Heart right ventricle (tissue), 16 donors: ENCODE measurements at regions not wholly inside any gene's neighbourhood (a gene's known extent, or its start where the extent isn't known, plus 50 kb on each side); places are given as distances from the start of the nearest gene placed in this dataset.
"Not testable (repeated sequence)": the region's sequence is repeated elsewhere in the genome, so short reads cannot be mapped to it uniquely, and the experiment has no call there.

Source experiments
- ATAC-seq, 8 donors: fragments of 200-7000 bp; cut with Tn5 transposase; one replicate each; pipeline ENCODE4 v1.9.1; 2020; ENCODE audit warnings: mild to moderate bottlenecking in 8 of 8, moderate library complexity in 8 of 8, moderate number of reproducible peaks in 1 of 8
- DNase-seq, 2 donors: peaks; one replicate each; pipeline ENCODE4 v3.0.0-alpha.2; 2020
- H3K27ac ChIP-seq, 10 donors: fragments of 200-600 bp; sonication (generic) in 2 of 10; one replicate each; pipeline versions ENCODE4 v1.5.0 to v1.8.0; 2020 to 2022; ENCODE audit warnings: mild to moderate bottlenecking in 3 of 10
- H3K27me3 ChIP-seq, 7 donors: fragments of 200-600 bp; one replicate each; pipeline ENCODE4 v1.8.0; 2021 to 2022; ENCODE audit warnings: mild to moderate bottlenecking in 2 of 7
- H3K36me3 ChIP-seq, 9 donors: fragments of 200-600 bp; sonication (generic) in 1 of 9; one replicate each; pipeline versions ENCODE4 v1.5.0 to v1.8.0; 2020 to 2022; ENCODE audit warnings: mild to moderate bottlenecking in 2 of 9
- H3K4me1 ChIP-seq, 9 donors: fragments of 200-600 bp; sonication (generic) in 1 of 9; one replicate each; pipeline versions ENCODE4 v1.5.0 to v1.8.0; 2020 to 2022; ENCODE audit warnings: mild to moderate bottlenecking in 4 of 9
- H3K4me3 ChIP-seq, 10 donors: fragments of 200-600 bp; sonication (generic) in 2 of 10; one replicate each; pipeline versions ENCODE4 v1.5.0 to v1.8.0; 2020 to 2022; ENCODE audit warnings: mild to moderate bottlenecking in 7 of 10, moderate library complexity in 2 of 10
- H3K9me3 ChIP-seq, 11 donors: fragments of 200-600 bp in 10 of 11; sonication (generic) in 2 of 11; one replicate each; pipeline versions ENCODE4 v1.5.0 to v1.8.0; 2013 to 2022; ENCODE audit warnings: mild to moderate bottlenecking in 2 of 11, control low read depth in 1 of 11, moderate library complexity in 1 of 11
- WGBS, 2 donors: extraction: QIAGEN DNeasy Blood & Tissue Kit; methylation state at CpG; one replicate each; pipeline ENCODE4 v1.1.7; 2013; ENCODE audit warnings: inconsistent platforms in 1 of 2; 5-methylcytosine and 5-hydroxymethylcytosine counted together
- intact Hi-C, 10 donors: fragments of 100-400 bp; cut with DNase I; formaldehyde crosslinking; loops; one replicate each; pipeline versions ENCODE4 v1.11.1 to v1.14.2; 2022
- donor health status: Arrhythmogenic right ventricular cardiomyopathy.
- donor health status: ischemic (EF 13 %, LVEDD 7.1; RV severe dilation, severe dysfunction).
- donor health status: healthy with polysubstance abuse.
- donor health status: DM: no; HTN: yes; CAD: no.
- donor health status: DM: no; HTN: no; CAD: no.
- donor health status: ischemic (EF 25% LVEDD 6.9; RV normal size, moderate dysfunction).
- donor health status: ischemic (EF 25% LVEDD 5.7; RV mildly dilated, moderate dysfunction).
- donor health status: healthy.
- donor health status: DM: yes; HTN: yes; CAD: no.
- donor health status: Ischemic cardiomyopathy.
- donor health status: ischemic (EF 35%, LVEDD 5.7; RV mildly dilated, moderate dysfunction).
- donor health status: nonischemic (EF 11% LVEDD 7.7; RV severe dilation, severe dysfunction).
- donor health status: DM: yes; HTN: yes; CAD: no.
- donor health status: PGD.
- donor health status: ischemic (EF 29% LVEDD 5.4; RV normal size, mild dysfunction).
- donor health status: nonischemic (EF 23%, LVEDD 6.1; RV moderate dilation, normal function).

DNA sequence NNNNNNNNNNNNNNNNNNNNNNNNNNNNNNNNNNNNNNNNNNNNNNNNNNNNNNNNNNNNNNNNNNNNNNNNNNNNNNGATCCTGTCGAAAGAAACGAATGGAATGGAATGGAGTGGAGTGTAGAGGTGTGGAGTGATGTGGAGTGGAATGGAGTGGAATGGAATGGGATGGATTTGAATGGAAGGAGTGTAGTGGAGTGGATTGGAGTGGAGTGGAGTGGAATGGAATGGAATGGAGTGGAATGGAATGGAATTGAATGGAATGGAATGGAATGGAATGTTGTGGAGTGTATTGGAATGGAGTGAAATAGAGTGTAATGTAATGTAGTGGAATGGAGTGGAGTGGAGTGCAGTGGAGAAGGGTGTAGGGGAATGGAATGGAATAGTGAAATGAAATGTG, 1275.4 kb upstream of the TPTE start:
- peak in 1 of 2 donors; percentile 2 for DNase-seq
- intact Hi-C loops, H3K36me3 ChIP-seq, H3K27me3 ChIP-seq, H3K27ac ChIP-seq, H3K4me3 ChIP-seq, H3K4me1 ChIP-seq: not testable (repeated sequence)
- WGBS, 2 donors, result 45 to 68% methylated on average over 2 of the region's 2 CpGs
- ATAC-seq, result peak in 4 of 8 donors; percentile 12 to 38 (median 32)
- peaks cover 4 to 28% (median 21%) of the 10 kb centered on the region in 11 donors for H3K9me3 ChIP-seq

- H3K27ac ChIP-seq, H3K36me3 ChIP-seq, H3K4me1 ChIP-seq, H3K27me3 ChIP-seq, H3K4me3 ChIP-seq, intact Hi-C loops: not testable (repeated sequence)
- peak; percentile 56 to 84 (median 72) for ATAC-seq
- 39 to 49% methylated on average over 3 of the region's 3 CpGs for WGBS, 2 donors
- DNase-seq, result peak in 1 of 2 donors; percentile 3
- H3K9me3 ChIP-seq, result peaks cover 4 to 28% (median 21%) of the 10 kb centered on the region in 11 donors
Observed at GRCh38 chr21:9246481-9247289, 1274.7 kb upstream of the TPTE start.

GRCh38 chr21:9247290-9247613, 1274.1 kb upstream of the TPTE start:
- H3K27me3 ChIP-seq, H3K27ac ChIP-seq, intact Hi-C loops, H3K36me3 ChIP-seq, H3K4me3 ChIP-seq, DNase-seq, H3K4me1 ChIP-seq: not testable (repeated sequence)
- peaks cover 4 to 28% (median 21%) of the 10 kb centered on the region in 11 donors for H3K9me3 ChIP-seq
- ATAC-seq, result peak; percentile 35 to 71 (median 58)

DNA sequence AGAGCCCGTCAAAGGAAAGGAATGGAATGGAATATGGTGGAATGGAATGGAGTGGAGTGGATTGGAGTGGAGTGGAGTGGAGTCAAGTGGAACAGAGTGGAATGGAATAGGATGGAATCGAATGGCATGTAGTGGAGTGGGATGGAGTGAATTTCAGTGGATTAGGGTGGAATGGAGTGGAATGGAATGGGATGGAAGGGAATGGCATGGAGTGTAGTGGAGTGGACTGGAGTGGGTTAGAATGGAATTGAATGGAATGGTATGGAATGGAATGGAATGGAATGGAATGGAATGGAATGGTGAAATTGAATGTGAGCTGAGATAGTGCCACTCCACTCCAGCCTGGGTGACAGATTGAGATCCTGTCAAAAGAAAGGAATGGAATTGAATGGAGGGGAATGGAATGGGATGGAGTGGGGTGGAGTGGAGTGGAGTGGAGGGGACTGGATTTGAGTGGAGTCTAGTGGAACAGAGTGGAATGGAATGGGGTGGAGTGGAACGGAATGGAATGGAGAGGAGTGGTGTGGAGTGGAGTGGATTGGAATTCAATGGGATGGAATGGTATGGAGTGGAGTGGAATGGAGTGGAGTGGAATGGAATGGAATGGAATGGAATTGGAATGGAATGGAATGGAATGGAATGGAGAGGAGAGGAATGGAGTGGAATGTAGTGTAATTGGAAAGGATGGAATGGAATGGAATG, 1273.6 kb upstream of the TPTE start:
- DNase-seq, result peak in 1 of 2 donors; percentile 2
- 62 to 64% methylated on average over 3 of the region's 3 CpGs for WGBS, 2 donors
- ATAC-seq, result peak; percentile 37 to 77 (median 66)
- H3K27me3 ChIP-seq, intact Hi-C loops, H3K4me1 ChIP-seq, H3K4me3 ChIP-seq, H3K36me3 ChIP-seq, H3K27ac ChIP-seq: not testable (repeated sequence)
- H3K9me3 ChIP-seq, result peaks cover 4 to 28% (median 21%) of the 10 kb centered on the region in 11 donors
